ENCODE measurements at regions not wholly inside any gene's neighbourhood (a gene's known extent, or its start where the extent isn't known, plus 50 kb on each side); places are given as distances from the start of the nearest gene placed in this dataset.
"Not testable (repeated sequence)": the region's sequence is repeated elsewhere in the genome, so short reads cannot be mapped to it uniquely, and the experiment has no call there.

DNA sequence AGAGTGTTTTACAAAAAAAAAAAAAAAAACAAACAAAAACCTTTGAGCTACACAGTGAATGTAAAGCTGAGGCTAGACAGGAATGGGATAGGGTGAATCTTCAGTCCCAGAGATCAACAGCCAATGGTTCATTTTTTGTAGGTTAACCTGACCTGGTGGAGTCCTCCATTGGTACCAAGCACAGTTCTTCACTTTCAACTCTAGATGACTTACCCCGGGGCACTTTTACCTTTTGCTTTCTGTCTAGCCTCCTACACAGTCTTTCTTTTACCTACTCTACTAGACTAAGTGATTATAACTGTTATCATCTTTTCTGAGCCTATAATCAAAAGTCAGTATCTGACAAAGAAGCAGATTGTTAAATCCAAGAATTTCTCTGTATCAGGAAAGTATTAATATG is 50.9 kb downstream of the ANXA2R start:
- H3K4me3 Mint-ChIP-seq = peak overlapping the region; percentile 94
- no peaks in the 10 kb centered on the region for H3K9me3 Mint-ChIP-seq (ENCODE audit: low read depth)
- no peak for DNase-seq
- peaks cover 47% of the 10 kb centered on the region for H3K4me1 Mint-ChIP-seq
- peak overlapping the region; percentile 76 for H3K27ac Mint-ChIP-seq
- no peak for ATAC-seq
- H3K27me3 Mint-ChIP-seq = no peaks in the 10 kb centered on the region
- CTCF ChIA-PET = interaction anchor here (0.6 to 11.0 kb wide), 5 partner anchors 18 to 80 kb away, joined by 3 to 160 read pairs (median 5); partner anchors contain the start of gene ANXA2R
- peaks cover 55% of the 10 kb centered on the region for H3K36me3 Mint-ChIP-seq

DNA sequence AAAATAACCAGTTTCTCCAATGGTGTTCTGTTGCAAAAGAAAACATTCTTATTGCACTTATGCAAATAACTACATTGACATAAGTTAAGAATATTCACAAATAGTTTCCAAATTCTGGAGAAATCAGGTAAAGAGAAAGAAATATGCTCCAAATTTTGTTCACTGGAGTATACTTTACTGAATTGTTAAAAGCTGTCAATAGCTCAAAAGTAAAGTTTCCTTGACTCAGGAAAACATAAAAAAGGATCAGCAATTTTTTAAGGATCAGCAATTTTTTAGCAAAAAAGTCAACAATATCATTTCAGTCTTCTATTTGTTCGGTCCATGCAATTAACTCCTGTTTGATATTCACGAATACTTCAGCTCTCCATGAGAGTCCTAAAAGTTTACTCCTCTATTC is 51.6 kb downstream of the ANXA2R start:
- Mint-ChIP-seq H3K27ac (peak overlapping the region; percentile 76), H3K27me3 (no peaks in the 10 kb centered on the region), H3K4me3 (peak overlapping the region; percentile 94), H3K9me3 (ENCODE audit: low read depth) (no peaks in the 10 kb centered on the region), H3K36me3 (peaks cover 57% of the 10 kb centered on the region), H3K4me1 (peaks cover 47% of the 10 kb centered on the region)
- DNase-seq (no peak), ATAC-seq (no peak)
- CTCF ChIA-PET = interaction anchor here (1.3 to 11.0 kb wide), 4 partner anchors 37 to 80 kb away, joined by 4 to 160 read pairs (median 5); partner anchors contain the start of gene ANXA2R

DNA sequence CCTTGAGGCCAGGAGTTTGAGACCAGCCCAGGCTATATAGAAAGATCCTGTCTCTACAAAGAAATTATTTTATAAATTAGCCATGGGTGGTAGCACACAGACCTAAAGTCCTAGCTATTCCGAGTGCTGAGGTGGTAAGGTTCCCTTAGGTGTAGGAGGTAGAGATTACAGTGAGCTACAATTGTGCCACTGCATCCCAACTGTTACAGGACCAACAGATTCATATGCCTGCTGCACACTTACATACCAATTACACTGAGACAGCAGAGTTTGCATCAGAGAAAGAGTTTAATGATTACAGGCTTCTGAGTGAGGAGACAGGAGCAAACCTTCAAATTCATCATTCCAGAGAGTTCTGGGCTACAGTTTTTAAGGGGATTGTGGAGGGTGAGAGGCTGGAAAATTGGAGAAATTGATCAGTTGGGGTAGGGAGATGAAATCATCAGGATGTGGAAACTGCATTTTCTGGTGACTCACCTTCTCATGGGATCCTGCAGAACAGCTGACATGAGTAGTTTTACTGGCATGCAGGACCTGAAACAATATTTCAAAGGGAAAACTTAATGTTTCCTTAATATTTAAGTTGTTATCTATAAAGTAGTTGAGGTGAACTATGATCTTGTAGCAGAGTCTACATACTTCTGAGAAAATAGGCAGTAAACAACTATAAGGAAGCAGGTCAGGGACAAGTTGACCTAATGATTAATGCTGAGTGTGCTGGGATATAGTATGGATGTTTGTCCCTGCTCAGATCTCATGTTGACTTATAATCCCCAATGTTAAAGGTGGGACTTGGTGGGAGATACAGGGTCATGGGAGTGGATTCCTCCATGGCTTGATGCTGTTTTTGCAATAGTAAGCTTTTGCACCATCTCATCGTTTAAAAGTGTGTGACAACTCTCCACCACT is 54.7 kb downstream of the ANXA2R start:
- CTCF ChIA-PET = interaction anchor here (1.1 kb wide), 2 partner anchors 14 to 36 kb away, joined by 3 read pairs; no protein-coding TSS in a partner anchor
- ATAC-seq (no peak), DNase-seq (no peak)
- H3K9me3 Mint-ChIP-seq (ENCODE audit: low read depth) = no peaks in the 10 kb centered on the region
- peaks cover 60% of the 10 kb centered on the region for H3K36me3 Mint-ChIP-seq
- no peak overlapping the region for H3K4me3 Mint-ChIP-seq
- no peak overlapping the region for H3K27ac Mint-ChIP-seq
- peaks cover 46% of the 10 kb centered on the region for H3K4me1 Mint-ChIP-seq
- H3K27me3 Mint-ChIP-seq = no peaks in the 10 kb centered on the region

- H3K36me3 Mint-ChIP-seq = peaks cover 55% of the 10 kb centered on the region
- ATAC-seq = no peak
- peaks cover 38% of the 10 kb centered on the region for H3K4me1 Mint-ChIP-seq
Observed at GRCh38 chr5:42984307-42984706, 55.8 kb downstream of the ANXA2R start.

DNA sequence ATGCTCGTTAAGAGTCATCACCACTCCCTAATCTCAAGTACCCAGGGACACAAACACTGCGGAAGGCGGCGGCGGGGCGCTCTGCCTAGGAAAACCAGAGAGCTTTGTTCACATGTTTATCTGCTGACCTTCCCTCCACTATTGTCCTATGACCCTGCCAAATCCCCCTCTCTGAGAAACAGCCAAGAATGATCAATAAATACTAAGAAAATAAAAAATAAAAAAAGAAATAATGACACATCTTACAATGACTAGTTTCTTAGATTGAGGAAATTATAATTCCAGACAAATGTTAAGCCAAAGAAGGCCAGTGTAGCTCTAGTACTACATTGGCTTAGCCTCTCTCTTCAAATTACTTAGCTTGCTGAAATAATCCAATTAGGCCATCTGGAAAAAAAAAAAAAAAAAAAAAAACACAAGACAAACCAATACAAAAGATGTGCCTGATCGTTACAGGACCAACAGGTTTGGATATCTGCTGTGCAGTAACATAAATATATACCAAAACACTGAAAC is 58.0 kb downstream of the ANXA2R start:
- CTCF ChIA-PET = interaction anchor here (1.3 to 1.6 kb wide), 2 partner anchors 27 to 33 kb away, joined by 3 read pairs; no protein-coding TSS in a partner anchor
- H3K27ac Mint-ChIP-seq = no peak overlapping the region
- no peak for ATAC-seq

More at GRCh38 chr5:42984307-42984706, 55.8 kb downstream of the ANXA2R start:
- no peak overlapping the region for H3K4me3 Mint-ChIP-seq
- H3K27ac Mint-ChIP-seq = no peak overlapping the region
- H3K9me3 Mint-ChIP-seq (ENCODE audit: low read depth) = no peaks in the 10 kb centered on the region
- CTCF ChIA-PET = no interaction called here
- no peak for DNase-seq
- no peaks in the 10 kb centered on the region for H3K27me3 Mint-ChIP-seq

GRCh38 chr5:42981417-42982106 is 58.6 kb downstream of the ANXA2R start:
- not testable (repeated sequence) for H3K27me3 Mint-ChIP-seq; DNase-seq; H3K27ac Mint-ChIP-seq; H3K4me3 Mint-ChIP-seq; ATAC-seq; H3K9me3 Mint-ChIP-seq (ENCODE audit: low read depth)
- CTCF ChIA-PET = interaction anchor here (1.3 to 1.6 kb wide), 2 partner anchors 27 to 32 kb away, joined by 3 read pairs; no protein-coding TSS in a partner anchor
- peaks cover 16% of the 10 kb centered on the region for H3K4me1 Mint-ChIP-seq
- peaks cover 47% of the 10 kb centered on the region for H3K36me3 Mint-ChIP-seq

More for the DNA sequence above, 58.0 kb downstream of the ANXA2R start:
- H3K27me3 Mint-ChIP-seq = no peaks in the 10 kb centered on the region
- H3K9me3 Mint-ChIP-seq (ENCODE audit: low read depth) = no peaks in the 10 kb centered on the region
- H3K36me3 Mint-ChIP-seq = peaks cover 51% of the 10 kb centered on the region
- no peak overlapping the region for H3K4me3 Mint-ChIP-seq
- DNase-seq = no peak
- peaks cover 20% of the 10 kb centered on the region for H3K4me1 Mint-ChIP-seq

- H3K4me3 Mint-ChIP-seq; CTCF ChIA-PET; H3K27me3 Mint-ChIP-seq; H3K27ac Mint-ChIP-seq; ATAC-seq; H3K9me3 Mint-ChIP-seq (ENCODE audit: low read depth); DNase-seq: not testable (repeated sequence)
- Mint-ChIP-seq H3K36me3 (peaks cover 42% of the 10 kb centered on the region), H3K4me1 (peaks cover 11% of the 10 kb centered on the region)
Observed at GRCh38 chr5:42981015-42981414, 59.1 kb downstream of the ANXA2R start.

DNA sequence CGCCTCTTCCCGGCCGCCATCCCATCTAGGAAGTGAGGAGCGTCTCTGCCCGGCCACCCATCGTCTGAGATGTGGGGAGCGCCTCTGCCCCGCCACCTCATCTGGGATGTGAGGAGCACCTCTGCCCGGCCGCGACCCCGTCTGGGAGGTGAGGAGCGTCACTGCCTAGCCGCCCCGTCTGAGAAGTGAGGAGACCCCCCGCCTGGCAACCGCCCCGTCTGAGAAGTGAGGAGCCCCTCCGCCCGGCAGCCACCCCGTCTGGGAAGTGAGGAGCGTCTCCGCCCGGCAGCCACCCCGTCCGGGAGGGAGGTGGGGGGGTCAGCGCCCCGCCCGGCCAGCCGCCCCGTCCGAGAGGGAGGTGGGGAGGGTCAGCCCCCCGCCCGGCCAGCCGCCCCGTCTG is 59.7 kb downstream of the ANXA2R start:
- H3K27ac Mint-ChIP-seq; H3K4me1 Mint-ChIP-seq; DNase-seq; ATAC-seq; H3K9me3 Mint-ChIP-seq (ENCODE audit: low read depth); CTCF ChIA-PET; H3K27me3 Mint-ChIP-seq; H3K4me3 Mint-ChIP-seq: not testable (repeated sequence)
- peaks cover 38% of the 10 kb centered on the region for H3K36me3 Mint-ChIP-seq

- ATAC-seq; H3K4me1 Mint-ChIP-seq; H3K27me3 Mint-ChIP-seq; CTCF ChIA-PET; H3K9me3 Mint-ChIP-seq (ENCODE audit: low read depth); DNase-seq; H3K4me3 Mint-ChIP-seq; H3K27ac Mint-ChIP-seq: not testable (repeated sequence)
- H3K36me3 Mint-ChIP-seq = peaks cover 41% of the 10 kb centered on the region
Observed at GRCh38 chr5:42979242-42979641, 60.9 kb downstream of the ANXA2R start.

- Mint-ChIP-seq H3K9me3 (ENCODE audit: low read depth) (no peaks in the 10 kb centered on the region), H3K27ac (no peak overlapping the region), H3K4me1 (no peaks in the 10 kb centered on the region), H3K27me3 (no peaks in the 10 kb centered on the region), H3K4me3 (no peak overlapping the region), H3K36me3 (peaks cover 29% of the 10 kb centered on the region)
- ATAC-seq = no peak
- DNase-seq = no peak
- CTCF ChIA-PET = no interaction called here
Observed at GRCh38 chr5:42974536-42974935, 65.6 kb downstream of the ANXA2R start.

GRCh38 chr5:42970636-42971559 is 69.2 kb downstream of the ANXA2R start:
- no peak overlapping the region for H3K27ac Mint-ChIP-seq
- CTCF ChIA-PET = interaction anchor here (1.2 to 1.3 kb wide), 2 partner anchors 15 to 62 kb away, joined by 3 to 5 read pairs; no protein-coding TSS in a partner anchor
- peaks cover 7% of the 10 kb centered on the region for H3K4me1 Mint-ChIP-seq
- ATAC-seq (no peak), DNase-seq (no peak)
- no peaks in the 10 kb centered on the region for H3K9me3 Mint-ChIP-seq (ENCODE audit: low read depth)
- no peaks in the 10 kb centered on the region for H3K27me3 Mint-ChIP-seq
- no peak overlapping the region for H3K4me3 Mint-ChIP-seq
- peaks cover 18% of the 10 kb centered on the region for H3K36me3 Mint-ChIP-seq

- Mint-ChIP-seq H3K4me3 (peak overlapping the region; percentile 57), H3K9me3 (ENCODE audit: low read depth) (no peaks in the 10 kb centered on the region), H3K27ac (peak overlapping the region; percentile 82), H3K36me3 (peaks cover 8% of the 10 kb centered on the region), H3K27me3 (no peaks in the 10 kb centered on the region), H3K4me1 (peaks cover 13% of the 10 kb centered on the region)
- CTCF ChIA-PET = interaction anchor here (0.6 to 1.2 kb wide), 4 partner anchors 12 to 77 kb away, joined by 3 to 4 read pairs (median 4); no protein-coding TSS in a partner anchor
- no peak for DNase-seq
- ATAC-seq = peak; percentile 87
Observed at GRCh38 chr5:42965934-42966333, 74.2 kb downstream of the ANXA2R start.

All from activated CD8-positive, alpha-beta memory T cell treated with anti-CD3 and anti-CD28 coated beads, Interleukin-2, amount 10 ng/mL, durations not matched to agents 7 days and 5 days (primary cell).